ENCODE measurements at regions not wholly inside any gene's neighbourhood (a gene's known extent, or its start where the extent isn't known, plus 50 kb on each side); places are given as distances from the start of the nearest gene placed in this dataset.

- 79 to 89% (median 82%) methylated on average over 2 of the region's 2 CpGs for WGBS, 5 donors
- DNase-seq: no peak
- H3K27me3 ChIP-seq (replicated peaks in 1 of 7): peaks cover 0 to 4% (median 0%) of the 10 kb centered on the region in 7 donors
Observed at GRCh38 chr3:5579139-5579602, 391.7 kb downstream of the EDEM1 start.

GRCh38 chr3:5579946-5580345 lies 392.4 kb downstream of the EDEM1 start:
- no peak for DNase-seq
- H3K36me3 ChIP-seq: no peaks in the 10 kb centered on the region
- H3K4me3 ChIP-seq: no peak overlapping the region
- H3K27ac ChIP-seq: no peak overlapping the region
- peaks cover 0 to 4% (median 0%) of the 10 kb centered on the region in 7 donors for H3K27me3 ChIP-seq (replicated peaks in 1 of 7)
- H3K4me1 ChIP-seq: no peaks in the 10 kb centered on the region
- TF ChIP-seq POLR2A (IDR thresholded peaks at IDR 0.05) (no peak), CTCF (IDR thresholded peaks at IDR 0.05 in 8 of 11, conservative IDR thresholded peaks at IDR 0.05 in 3 of 11) (no peak), POLR2AphosphoS5 (IDR thresholded peaks at IDR 0.05) (no peak)
- 86 to 90% (median 88%) methylated on average over 4 of the region's 4 CpGs for WGBS, 5 donors
- intact Hi-C loops (cut with DNase I; ENCODE audit: low total_unique reads): no loop called here
- no peaks in the 10 kb centered on the region for H3K9me3 ChIP-seq

More at GRCh38 chr3:5579139-5579602, 391.7 kb downstream of the EDEM1 start:
- H3K4me3 ChIP-seq: no peak overlapping the region
- TF ChIP-seq POLR2AphosphoS5 (IDR thresholded peaks at IDR 0.05) (no peak), POLR2A (IDR thresholded peaks at IDR 0.05) (no peak), CTCF (IDR thresholded peaks at IDR 0.05 in 8 of 11, conservative IDR thresholded peaks at IDR 0.05 in 3 of 11) (no peak)
- H3K36me3 ChIP-seq: no peaks in the 10 kb centered on the region
- H3K4me1 ChIP-seq: no peaks in the 10 kb centered on the region
- H3K9me3 ChIP-seq: no peaks in the 10 kb centered on the region
- no peak overlapping the region for H3K27ac ChIP-seq
- intact Hi-C loops (cut with DNase I; ENCODE audit: low total_unique reads): no loop called here

GRCh38 chr3:5580826-5581225 lies 393.3 kb downstream of the EDEM1 start:
- no peak overlapping the region for H3K27ac ChIP-seq
- intact Hi-C loops (cut with DNase I; ENCODE audit: low total_unique reads): no loop called here
- H3K9me3 ChIP-seq: no peaks in the 10 kb centered on the region
- H3K4me3 ChIP-seq: no peak overlapping the region
- TF ChIP-seq CTCF (IDR thresholded peaks at IDR 0.05 in 8 of 11, conservative IDR thresholded peaks at IDR 0.05 in 3 of 11) (no peak), POLR2A (IDR thresholded peaks at IDR 0.05) (no peak), POLR2AphosphoS5 (IDR thresholded peaks at IDR 0.05) (no peak)
- no peaks in the 10 kb centered on the region for H3K4me1 ChIP-seq
- H3K36me3 ChIP-seq: no peaks in the 10 kb centered on the region
- 66 to 75% (median 73%) methylated on average over 2 of the region's 2 CpGs for WGBS, 5 donors
- H3K27me3 ChIP-seq (replicated peaks in 1 of 7): peaks cover 0 to 4% (median 0%) of the 10 kb centered on the region in 7 donors
- no peak for DNase-seq

- WGBS, 5 donors: 68 to 87% (median 74%) methylated on average over 2 of the region's 2 CpGs
- Histone ChIP-seq H3K9me3 (no peaks in the 10 kb centered on the region), H3K36me3 (no peaks in the 10 kb centered on the region), H3K27me3 (replicated peaks in 1 of 7) (peaks cover 0 to 4% (median 0%) of the 10 kb centered on the region in 7 donors), H3K27ac (no peak overlapping the region), H3K4me3 (no peak overlapping the region), H3K4me1 (no peaks in the 10 kb centered on the region)
- intact Hi-C loops (cut with DNase I; ENCODE audit: low total_unique reads): no loop called here
- DNase-seq: no peak
- no peak for TF ChIP-seq POLR2AphosphoS5 (IDR thresholded peaks at IDR 0.05)
- no peak for TF ChIP-seq CTCF (IDR thresholded peaks at IDR 0.05 in 8 of 11, conservative IDR thresholded peaks at IDR 0.05 in 3 of 11)
- TF ChIP-seq POLR2A (IDR thresholded peaks at IDR 0.05): no peak
Observed at GRCh38 chr3:5581743-5582142, 394.2 kb downstream of the EDEM1 start.

Measured in spleen (tissue), 11 donors.